Esophagus muscularis mucosa (tissue), 4 donors: ENCODE measurements at regions not wholly inside any gene's neighbourhood (a gene's known extent, or its start where the extent isn't known, plus 50 kb on each side); places are given as distances from the start of the nearest gene placed in this dataset.

Experiments used
- EP300 ChIP-seq: sonication (generic); formaldehyde crosslinking; IDR thresholded peaks from one replicate; pipeline ENCODE4 v1.6.1; 2017; ENCODE audit warnings: antibody characterized with exemption
- POLR2A ChIP-seq: fragments of 450-650 bp; IDR thresholded peaks from one replicate; pipeline ENCODE4 v1.6.1; 2017; ENCODE audit warnings: antibody characterized with exemption, moderate library complexity, mild to moderate bottlenecking, low read depth
- POLR2AphosphoS5 ChIP-seq, 2 donors: sonication (generic); formaldehyde crosslinking; IDR thresholded peaks; one replicate each; pipeline ENCODE4 v1.6.1; 2017; ENCODE audit warnings: antibody characterized with exemption in 2 of 2
- TF ChIP-seq, protein P1 (sequence below), 3 experiments: fragments of 200-600 bp in 2 of 3; fragments of 450-650 bp in 1 of 3; sonication (generic) in 2 of 3; IDR thresholded peaks; one replicate each; pipeline ENCODE4 v1.5.1; 2017 to 2019; ENCODE audit warnings: antibody characterized with exemption in 3 of 3, mild to moderate bottlenecking in 2 of 3, moderate library complexity in 1 of 3

DNA sequence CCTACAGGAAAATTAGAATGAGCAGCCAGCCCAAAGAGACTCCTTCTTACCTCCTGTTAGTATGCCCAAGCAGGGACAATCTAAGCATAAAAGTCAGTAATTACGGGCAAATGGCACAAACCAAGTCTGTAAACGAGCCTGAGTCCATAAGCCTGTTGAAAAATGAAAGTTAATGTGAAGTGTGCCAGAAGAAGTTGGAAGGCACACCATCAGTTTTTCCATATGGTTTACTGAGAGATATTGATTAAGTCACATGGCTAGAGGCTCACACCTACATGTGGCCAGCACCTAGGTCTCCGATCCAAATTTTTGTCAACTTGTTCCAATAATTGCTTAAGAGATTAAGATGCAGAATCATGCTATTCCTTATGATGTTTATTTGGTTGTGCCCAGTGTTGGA lies 242.4 kb upstream of the CSF3R start:
- TF ChIP-seq, protein P1, sequence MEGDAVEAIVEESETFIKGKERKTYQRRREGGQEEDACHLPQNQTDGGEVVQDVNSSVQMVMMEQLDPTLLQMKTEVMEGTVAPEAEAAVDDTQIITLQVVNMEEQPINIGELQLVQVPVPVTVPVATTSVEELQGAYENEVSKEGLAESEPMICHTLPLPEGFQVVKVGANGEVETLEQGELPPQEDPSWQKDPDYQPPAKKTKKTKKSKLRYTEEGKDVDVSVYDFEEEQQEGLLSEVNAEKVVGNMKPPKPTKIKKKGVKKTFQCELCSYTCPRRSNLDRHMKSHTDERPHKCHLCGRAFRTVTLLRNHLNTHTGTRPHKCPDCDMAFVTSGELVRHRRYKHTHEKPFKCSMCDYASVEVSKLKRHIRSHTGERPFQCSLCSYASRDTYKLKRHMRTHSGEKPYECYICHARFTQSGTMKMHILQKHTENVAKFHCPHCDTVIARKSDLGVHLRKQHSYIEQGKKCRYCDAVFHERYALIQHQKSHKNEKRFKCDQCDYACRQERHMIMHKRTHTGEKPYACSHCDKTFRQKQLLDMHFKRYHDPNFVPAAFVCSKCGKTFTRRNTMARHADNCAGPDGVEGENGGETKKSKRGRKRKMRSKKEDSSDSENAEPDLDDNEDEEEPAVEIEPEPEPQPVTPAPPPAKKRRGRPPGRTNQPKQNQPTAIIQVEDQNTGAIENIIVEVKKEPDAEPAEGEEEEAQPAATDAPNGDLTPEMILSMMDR (IDR thresholded peaks at IDR 0.05), result no peak
- TF ChIP-seq EP300 (no peak), POLR2AphosphoS5 (IDR thresholded peaks at IDR 0.05) (no peak), POLR2A (no peak)
